ENCODE measurements at regions not wholly inside any gene's neighbourhood (a gene's known extent, or its start where the extent isn't known, plus 50 kb on each side); places are given as distances from the start of the nearest gene placed in this dataset.

DNA sequence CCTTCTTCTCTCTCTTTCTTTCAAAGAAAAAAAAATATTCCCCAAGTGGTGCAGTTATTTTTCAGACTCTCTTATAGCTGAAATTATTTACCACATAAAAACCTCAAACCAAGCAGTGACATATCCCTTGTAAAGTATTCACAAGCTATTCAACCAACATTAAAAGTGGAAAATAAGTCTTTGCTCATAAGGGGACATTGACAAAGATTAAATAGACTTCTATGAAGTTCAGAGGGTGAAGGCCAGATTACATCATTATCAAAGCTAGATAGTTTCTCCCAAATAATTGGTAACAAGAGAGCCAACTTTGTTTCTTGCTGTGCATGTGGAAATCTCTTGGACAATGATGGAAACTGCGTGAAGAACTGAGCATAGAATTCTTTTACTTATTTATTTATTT lies 379.8 kb upstream of the RSPO3 start:
- H3K4me3 Mint-ChIP-seq, result no peak overlapping the region
- no CpG with 5 or more reads among the region's 1 CpG for WGBS (ENCODE audit: extremely low coverage, insufficient read length, low lambda C conversion rate)
- H3K79me1 ChIP-seq (ENCODE audit: insufficient read depth, low read depth, low read length, poor library complexity, severe bottlenecking), result no peaks in the 10 kb centered on the region
- no peaks in the 10 kb centered on the region for H3K4me1 Mint-ChIP-seq
- H3K4ac ChIP-seq (ENCODE audit: low read depth, low read length), result no peak overlapping the region
- H2AFZ ChIP-seq (ENCODE audit: low read length), result no peak overlapping the region
- no peaks in the 10 kb centered on the region; a peak in 1 of 7 replicates for H3K36me3 Mint-ChIP-seq (ENCODE audit: insufficient read depth in 1 of 3, low read depth in 3 of 3)
- DNase-seq, result no peak
- H3K4me2 ChIP-seq (ENCODE audit: insufficient read depth, insufficient read length, low read length), result no peak overlapping the region
- no peaks in the 10 kb centered on the region for H3K4me1 ChIP-seq (ENCODE audit: insufficient read depth, low read length)
- no peak overlapping the region for H4K8ac ChIP-seq (replicated peaks; ENCODE audit: insufficient read length, low read depth, low read length)
- H2BK20ac ChIP-seq (ENCODE audit: low read depth, low read length, poor library complexity, severe bottlenecking), result no peak overlapping the region
- H3K27ac Mint-ChIP-seq, result no peak overlapping the region
- no peak overlapping the region for H3K9ac ChIP-seq (ENCODE audit: extremely low read depth, insufficient read length, low read length)
- no peak for TF ChIP-seq CTCF (conservative IDR thresholded peaks at IDR 0.05)
- no peak overlapping the region for H3K56ac ChIP-seq (ENCODE audit: insufficient read length, low read depth, low read length)
- no peaks in the 10 kb centered on the region for H3K9me3 Mint-ChIP-seq
- no peak overlapping the region for H2BK120ac ChIP-seq (ENCODE audit: low read depth, low read length, poor library complexity, severe bottlenecking)
- no peak overlapping the region for H3K18ac ChIP-seq (ENCODE audit: insufficient read length, low read depth, low read length)
- no peaks in the 10 kb centered on the region for H3K79me2 ChIP-seq (ENCODE audit: insufficient read depth, low read length)
- no peak overlapping the region for H2BK12ac ChIP-seq (ENCODE audit: insufficient read length, low read depth, low read length)
- no peak overlapping the region for H4K91ac ChIP-seq (ENCODE audit: insufficient read length, low read depth, low read length)
- H3T11ph ChIP-seq (ENCODE audit: low read length), result no peak overlapping the region
- no peak overlapping the region for H2BK15ac ChIP-seq (ENCODE audit: low read depth, low read length)
- no peak overlapping the region for H3K14ac ChIP-seq (ENCODE audit: insufficient read depth, low read length)
- H3K27me3 ChIP-seq (ENCODE audit: insufficient read depth, low read length), result no peaks in the 10 kb centered on the region
- no peaks in the 10 kb centered on the region for H3K23me2 ChIP-seq (ENCODE audit: insufficient read length, low read depth, low read length, poor library complexity, severe bottlenecking)
- H3K23ac ChIP-seq (ENCODE audit: insufficient read length, low read depth, low read length), result no peak overlapping the region
- no peak overlapping the region for H3K27ac ChIP-seq (ENCODE audit: insufficient read length, low read depth, low read length)
- H3K9me3 ChIP-seq (ENCODE audit: control insufficient read depth, low read depth, low read length), result no peaks in the 10 kb centered on the region
- no peak overlapping the region for H2AK5ac ChIP-seq (ENCODE audit: insufficient read length, low read length)
- H2BK5ac ChIP-seq (ENCODE audit: insufficient read length, low read length), result no peak overlapping the region
- H4K5ac ChIP-seq (ENCODE audit: insufficient read length, low read depth, low read length), result no peak overlapping the region
- H3K27me3 Mint-ChIP-seq (ENCODE audit: low read depth), result no peaks in the 10 kb centered on the region
- no peaks in the 10 kb centered on the region for H4K20me1 ChIP-seq (ENCODE audit: control insufficient read depth, insufficient read depth, insufficient read length)

Measured in H9 (cell line).